ENCODE measurements at regions not wholly inside any gene's neighbourhood (a gene's known extent, or its start where the extent isn't known, plus 50 kb on each side); places are given as distances from the start of the nearest gene placed in this dataset.

DNA sequence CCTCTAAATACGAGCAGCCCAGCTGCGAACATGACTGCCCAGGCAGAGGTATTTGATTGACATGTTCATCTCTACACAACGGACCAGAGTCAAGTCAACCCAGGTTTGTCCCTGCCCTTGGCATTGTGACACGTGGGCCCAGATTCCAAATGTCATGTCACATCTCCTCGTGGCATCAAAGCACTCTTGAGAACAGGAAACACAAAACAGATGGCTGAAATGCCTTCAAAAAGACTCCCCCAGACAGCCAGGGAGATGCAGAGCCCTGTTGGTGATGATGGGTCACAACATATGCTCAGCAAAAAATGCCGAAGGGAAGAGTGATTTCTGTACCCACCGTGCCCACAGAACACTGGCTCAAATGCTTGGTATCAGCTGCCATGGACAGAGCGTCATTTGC, 337.8 kb upstream of the DAB1 start:
- H3K4me3 ChIP-seq (ENCODE audit: low read depth, low read length), result no peak overlapping the region
- TF ChIP-seq, protein P1, sequence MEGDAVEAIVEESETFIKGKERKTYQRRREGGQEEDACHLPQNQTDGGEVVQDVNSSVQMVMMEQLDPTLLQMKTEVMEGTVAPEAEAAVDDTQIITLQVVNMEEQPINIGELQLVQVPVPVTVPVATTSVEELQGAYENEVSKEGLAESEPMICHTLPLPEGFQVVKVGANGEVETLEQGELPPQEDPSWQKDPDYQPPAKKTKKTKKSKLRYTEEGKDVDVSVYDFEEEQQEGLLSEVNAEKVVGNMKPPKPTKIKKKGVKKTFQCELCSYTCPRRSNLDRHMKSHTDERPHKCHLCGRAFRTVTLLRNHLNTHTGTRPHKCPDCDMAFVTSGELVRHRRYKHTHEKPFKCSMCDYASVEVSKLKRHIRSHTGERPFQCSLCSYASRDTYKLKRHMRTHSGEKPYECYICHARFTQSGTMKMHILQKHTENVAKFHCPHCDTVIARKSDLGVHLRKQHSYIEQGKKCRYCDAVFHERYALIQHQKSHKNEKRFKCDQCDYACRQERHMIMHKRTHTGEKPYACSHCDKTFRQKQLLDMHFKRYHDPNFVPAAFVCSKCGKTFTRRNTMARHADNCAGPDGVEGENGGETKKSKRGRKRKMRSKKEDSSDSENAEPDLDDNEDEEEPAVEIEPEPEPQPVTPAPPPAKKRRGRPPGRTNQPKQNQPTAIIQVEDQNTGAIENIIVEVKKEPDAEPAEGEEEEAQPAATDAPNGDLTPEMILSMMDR (IDR thresholded peaks at IDR 0.05; ENCODE audit: borderline replicate concordance, insufficient read depth, low read depth, low read length), result no peak

DNA sequence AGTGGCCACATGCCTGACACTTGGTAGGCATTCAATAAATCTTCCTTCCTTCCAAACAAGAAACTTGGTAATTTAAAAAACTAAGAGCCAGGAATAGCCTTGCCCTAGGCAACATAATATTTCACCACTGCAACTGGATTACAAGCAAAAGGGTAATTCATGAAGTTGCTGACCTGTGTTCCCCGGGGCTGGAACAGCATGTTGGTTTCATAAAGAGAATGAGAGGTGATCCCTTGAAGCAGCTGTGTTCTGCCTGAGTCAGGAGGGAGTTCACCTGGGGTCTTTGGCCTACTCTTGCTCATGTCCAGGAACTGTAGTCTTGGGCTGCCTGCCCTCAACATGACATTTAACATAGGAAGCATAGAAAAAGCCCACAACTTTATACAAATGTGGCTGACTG, 329.0 kb upstream of the DAB1 start:
- TF ChIP-seq, protein P1 (IDR thresholded peaks at IDR 0.05; ENCODE audit: borderline replicate concordance, insufficient read depth, low read depth, low read length), result no peak
- no peak overlapping the region for H3K4me3 ChIP-seq (ENCODE audit: low read depth, low read length)

DNA sequence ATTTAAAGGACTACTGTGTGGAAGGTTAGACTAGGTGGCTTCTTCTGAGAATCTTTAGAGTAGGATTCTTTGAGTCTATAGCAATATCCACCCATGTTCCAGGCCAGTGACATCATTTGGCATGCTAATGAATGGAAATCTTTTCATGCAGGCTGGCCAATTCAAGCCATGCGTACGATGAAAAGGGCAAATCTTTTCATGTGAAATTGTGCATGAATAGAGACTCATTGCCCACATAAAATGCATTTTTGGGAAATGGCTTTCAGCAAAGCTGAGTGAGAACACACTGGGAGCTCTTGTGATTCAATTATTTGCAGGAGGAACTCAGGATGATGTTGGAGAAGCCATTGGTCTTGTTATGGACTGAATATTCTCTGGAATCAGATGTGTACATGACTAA, 324.9 kb upstream of the DAB1 start:
- H3K4me3 ChIP-seq (ENCODE audit: low read depth, low read length), result no peak overlapping the region
- TF ChIP-seq, protein P1 (IDR thresholded peaks at IDR 0.05; ENCODE audit: borderline replicate concordance, insufficient read depth, low read depth, low read length), result no peak

DNA sequence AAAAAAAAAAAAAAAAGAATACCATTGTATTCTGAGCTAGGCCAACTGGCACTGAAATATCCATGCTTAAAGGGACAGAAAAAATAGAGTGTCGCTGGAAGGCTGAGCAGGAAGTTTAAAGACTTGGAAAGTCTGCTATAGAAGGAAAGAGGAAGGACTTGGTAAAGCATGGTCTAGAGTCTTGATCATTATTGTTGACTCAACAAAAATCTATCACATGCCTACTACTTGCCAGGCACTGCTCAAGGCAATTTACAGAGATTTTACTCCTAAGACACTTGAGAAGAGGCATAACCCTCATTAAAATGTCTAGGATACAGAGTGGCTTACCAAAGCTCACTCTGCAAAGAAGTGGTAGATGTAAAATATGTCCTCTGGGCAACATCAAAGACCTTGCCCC, 324.0 kb upstream of the DAB1 start:
- TF ChIP-seq, protein P1 (IDR thresholded peaks at IDR 0.05; ENCODE audit: borderline replicate concordance, insufficient read depth, low read depth, low read length), result no peak
- no peak overlapping the region for H3K4me3 ChIP-seq (ENCODE audit: low read depth, low read length)

DNA sequence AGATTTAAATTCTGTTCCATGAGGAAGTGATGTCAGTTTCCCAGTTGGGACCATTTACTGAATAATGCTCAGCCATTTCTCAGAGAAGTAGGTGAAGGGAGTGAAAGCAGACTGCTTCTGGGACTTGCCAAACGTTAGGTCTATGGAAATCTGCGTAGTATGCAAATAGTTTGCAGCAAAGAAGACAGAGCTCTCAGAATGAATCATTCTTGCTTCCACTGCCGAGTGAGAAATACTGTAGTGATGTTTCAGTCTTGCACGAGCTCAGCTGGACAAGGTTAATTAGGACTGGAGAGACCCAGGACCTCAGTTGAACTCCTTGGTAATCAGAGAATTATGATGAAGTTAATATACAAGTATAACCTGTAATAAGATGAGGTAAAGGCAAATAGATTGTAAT, 317.7 kb upstream of the DAB1 start:
- no peak overlapping the region for H3K4me3 ChIP-seq (ENCODE audit: low read depth, low read length)
- TF ChIP-seq, protein P1 (IDR thresholded peaks at IDR 0.05; ENCODE audit: borderline replicate concordance, insufficient read depth, low read depth, low read length), result no peak

DNA sequence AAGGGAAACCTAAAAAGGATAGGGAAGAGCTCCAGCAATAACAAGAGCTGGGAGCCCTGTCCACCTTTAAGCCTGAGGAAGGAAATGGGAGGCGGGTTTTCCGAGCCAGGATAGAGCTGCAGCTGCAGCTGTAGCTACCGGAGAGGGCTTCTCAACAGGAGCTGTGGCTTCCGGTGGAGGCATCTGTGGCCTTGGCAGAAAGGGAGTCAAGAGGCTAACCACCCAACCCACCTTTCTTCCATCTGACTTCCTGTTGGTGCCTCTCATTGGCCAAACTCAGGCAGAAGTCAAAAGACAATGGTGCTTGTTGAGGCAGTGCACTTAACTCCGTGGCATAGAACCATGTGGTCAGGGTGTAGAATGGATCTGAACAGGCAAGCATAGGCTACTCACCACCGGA, 313.1 kb upstream of the DAB1 start:
- TF ChIP-seq, protein P1 (IDR thresholded peaks at IDR 0.05; ENCODE audit: borderline replicate concordance, insufficient read depth, low read depth, low read length), result no peak
- H3K4me3 ChIP-seq (ENCODE audit: low read depth, low read length), result no peak overlapping the region

DNA sequence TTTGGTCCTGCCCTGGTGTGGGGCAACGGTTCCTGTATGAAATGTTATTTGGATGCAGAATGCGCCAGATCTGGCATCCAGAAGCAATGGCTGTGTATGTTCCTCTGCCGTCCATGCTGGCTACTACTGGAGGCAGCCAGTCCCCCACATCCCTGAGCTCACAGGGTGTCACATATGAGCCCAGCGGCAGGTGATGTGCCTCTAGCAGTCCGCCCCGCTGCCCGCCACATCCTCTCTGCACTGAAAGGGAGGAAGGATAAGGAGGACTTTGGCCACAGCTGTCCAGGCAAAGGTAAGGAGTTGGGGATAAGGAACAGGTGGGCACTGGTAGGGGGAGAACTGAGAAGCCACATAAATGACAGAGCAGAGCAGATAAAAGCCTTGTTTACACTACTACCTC, 305.3 kb upstream of the DAB1 start:
- TF ChIP-seq, protein P1 (IDR thresholded peaks at IDR 0.05; ENCODE audit: borderline replicate concordance, insufficient read depth, low read depth, low read length), result no peak
- H3K4me3 ChIP-seq (ENCODE audit: low read depth, low read length), result no peak overlapping the region
